Heart left ventricle (tissue), 16 donors: ENCODE measurements at regions not wholly inside any gene's neighbourhood (a gene's known extent, or its start where the extent isn't known, plus 50 kb on each side); places are given as distances from the start of the nearest gene placed in this dataset.
A peak's percentile ranks its signal among the peaks of the same experiment; 100 is the strongest.

Source experiments
- ATAC-seq, 4 donors: fragments of 200-7000 bp; cut with Tn5 transposase; one replicate each; pipeline ENCODE4 v1.9.1; 2020 to 2022; ENCODE audit warnings: moderate library complexity in 4 of 4, mild to moderate bottlenecking in 3 of 4, moderate number of reproducible peaks in 1 of 4
- DNase-seq, 5 donors: peaks; one replicate each; pipeline ENCODE4 v3.0.0-alpha.2; 2020
- H3K27ac ChIP-seq, 12 donors: fragments of 200-600 bp; sonication (generic) in 4 of 12; one replicate each; pipeline versions ENCODE4 v1.5.0 to v1.8.0; 2016 to 2022; ENCODE audit warnings: mild to moderate bottlenecking in 2 of 12
- H3K27me3 ChIP-seq, 9 donors: fragments of 200-600 bp; sonication (generic) in 2 of 9; one replicate each; pipeline versions ENCODE4 v1.5.1 to v1.8.0; 2016 to 2022; ENCODE audit warnings: mild to moderate bottlenecking in 3 of 9
- H3K36me3 ChIP-seq, 9 donors: fragments of 200-600 bp; sonication (generic) in 2 of 9; one replicate each; pipeline versions ENCODE4 v1.5.0 to v1.8.0; 2018 to 2022; ENCODE audit warnings: mild to moderate bottlenecking in 2 of 9
- H3K4me1 ChIP-seq, 12 donors: fragments of 200-600 bp; sonication (generic) in 4 of 12; one replicate each; pipeline versions ENCODE4 v1.5.0 to v1.8.0; 2016 to 2022; ENCODE audit warnings: mild to moderate bottlenecking in 3 of 12
- H3K4me3 ChIP-seq, 12 donors: fragments of 200-600 bp; sonication (generic) in 4 of 12; one replicate each; pipeline versions ENCODE4 v1.5.0 to v1.8.0; 2017 to 2022; ENCODE audit warnings: mild to moderate bottlenecking in 9 of 12, moderate library complexity in 4 of 12
- H3K9me3 ChIP-seq, 12 donors: fragments of 200-600 bp; sonication (generic) in 4 of 12; one replicate each; pipeline versions ENCODE4 v1.5.0 to v1.8.0; 2016 to 2022; ENCODE audit warnings: mild to moderate bottlenecking in 1 of 12
- CTCF ChIP-seq, 12 donors: fragments of 200-600 bp; sonication (generic) in 4 of 12; IDR thresholded peaks; one replicate each; pipeline versions ENCODE4 v1.5.0 to v1.8.0; 2018 to 2022; ENCODE audit warnings: antibody characterized with exemption in 12 of 12, mild to moderate bottlenecking in 5 of 12
- POLR2A ChIP-seq, 2 donors: fragments of 450-650 bp; IDR thresholded peaks; one replicate each; pipeline ENCODE4 v1.6.1; 2017; ENCODE audit warnings: antibody characterized with exemption in 2 of 2, mild to moderate bottlenecking in 2 of 2, moderate library complexity in 2 of 2
- WGBS, 4 donors: extraction: QIAGEN DNeasy Blood & Tissue Kit in 2 of 4; methylation state at CpG; one replicate each; pipeline versions ENCODE4 v1.1.5 to v1.1.7; 2013 to 2018; 5-methylcytosine and 5-hydroxymethylcytosine counted together
- intact Hi-C, 10 donors: fragments of 100-400 bp; cut with DNase I; formaldehyde crosslinking; loops; one replicate each; pipeline versions ENCODE4 v1.11.1 to v1.14.2; 2022
- donor health status: ischemic (EF 13 %, LVEDD 7.1; RV severe dilation, severe dysfunction).
- donor health status: healthy with polysubstance abuse.
- donor health status: DM: no; HTN: yes; CAD: no.
- donor health status: DM: no; HTN: no; CAD: no.
- donor health status: ischemic (EF 25% LVEDD 6.9; RV normal size, moderate dysfunction).
- donor health status: ischemic (EF 25% LVEDD 5.7; RV mildly dilated, moderate dysfunction).
- donor health status: healthy.
- donor health status: DM: yes; HTN: yes; CAD: no.
- donor health status: ischemic (EF 35%, LVEDD 5.7; RV mildly dilated, moderate dysfunction).
- donor health status: nonischemic (EF 11% LVEDD 7.7; RV severe dilation, severe dysfunction).
- donor health status: DM: yes; HTN: yes; CAD: no.
- donor health status: PGD.
- donor health status: ischemic (EF 29% LVEDD 5.4; RV normal size, mild dysfunction).
- donor health status: nonischemic (EF 23%, LVEDD 6.1; RV moderate dilation, normal function).

- TF ChIP-seq POLR2A (IDR thresholded peaks at IDR 0.05) = no peak
- TF ChIP-seq CTCF (IDR thresholded peaks at IDR 0.05) = peak in 10 of 12 donors; percentile 16 to 54 (median 36)
- ATAC-seq (no peak), DNase-seq (no peak)
- Histone ChIP-seq H3K36me3 (no peaks in the 10 kb centered on the region), H3K4me1 (peaks cover 0 to 7% (median 0%) of the 10 kb centered on the region in 12 donors), H3K9me3 (peaks cover 0 to 8% (median 0%) of the 10 kb centered on the region in 12 donors), H3K27me3 (no peaks in the 10 kb centered on the region), H3K4me3 (no peak overlapping the region), H3K27ac (no peak overlapping the region)
- intact Hi-C loops = loop anchor here in 7 of 10 donors (5.0 to 10.0 kb wide), 2 partner anchors 386 to 389 kb away; no protein-coding TSS in a partner anchor
- WGBS, 4 donors = 19 to 23% (median 21%) methylated on average over 4 of the region's 4 CpGs
Measured at GRCh38 chr12:41663598-41664265, 475.6 kb downstream of the PDZRN4 start.

- WGBS, 4 donors = 66 to 77% (median 76%) methylated on average over 4 of the region's 4 CpGs
- DNase-seq (no peak), ATAC-seq (no peak)
- Histone ChIP-seq H3K36me3 (no peaks in the 10 kb centered on the region), H3K27me3 (no peaks in the 10 kb centered on the region), H3K27ac (no peak overlapping the region), H3K4me3 (no peak overlapping the region), H3K9me3 (peaks cover 0 to 8% (median 0%) of the 10 kb centered on the region in 12 donors), H3K4me1 (peaks cover 0 to 7% (median 0%) of the 10 kb centered on the region in 12 donors)
- TF ChIP-seq CTCF (IDR thresholded peaks at IDR 0.05) = no peak
- TF ChIP-seq POLR2A (IDR thresholded peaks at IDR 0.05) = no peak
- intact Hi-C loops = loop anchor here in 7 of 10 donors (5.0 to 10.0 kb wide), 2 partner anchors 384 to 386 kb away; no protein-coding TSS in a partner anchor
Measured at GRCh38 chr12:41661141-41661765, 473.1 kb downstream of the PDZRN4 start.

GRCh38 chr12:41656454-41656853, 468.3 kb downstream of the PDZRN4 start:
- intact Hi-C loops = no loop called here
- no peak for DNase-seq
- no peaks in the 10 kb centered on the region for H3K36me3 ChIP-seq
- peaks cover 0 to 11% (median 0%) of the 10 kb centered on the region in 12 donors for H3K9me3 ChIP-seq
- WGBS, 4 donors = 91 to 96% (median 94%) methylated on average over 1 of the region's 1 CpG
- no peak overlapping the region for H3K27ac ChIP-seq
- no peak for ATAC-seq
- TF ChIP-seq POLR2A (IDR thresholded peaks at IDR 0.05) (no peak), CTCF (IDR thresholded peaks at IDR 0.05) (no peak)
- no peak overlapping the region for H3K4me3 ChIP-seq
- no peaks in the 10 kb centered on the region for H3K4me1 ChIP-seq
- H3K27me3 ChIP-seq = no peaks in the 10 kb centered on the region
